Choroid plexus epithelial cell (primary cell): ENCODE measurements at regions not wholly inside any gene's neighbourhood (a gene's known extent, or its start where the extent isn't known, plus 50 kb on each side); places are given as distances from the start of the nearest gene placed in this dataset.
"Not testable (repeated sequence)": the region's sequence is repeated elsewhere in the genome, so short reads cannot be mapped to it uniquely, and the experiment has no call there.

Experiments used
- DNase-seq: peaks from one replicate; pipeline ENCODE4 v3.0.0-alpha.2; 2010; ENCODE audit warnings: low read depth
- H3K4me3 ChIP-seq: 2 replicates; pipeline ENCODE4 v1.5.1; 2011; ENCODE audit warnings: low read depth, mild to moderate bottlenecking, control low read depth, low read length, moderate library complexity
- CTCF ChIP-seq: conservative IDR thresholded peaks from 2 replicates; pipeline ENCODE4 v1.5.1; 2011; ENCODE audit warnings: low read depth, mild to moderate bottlenecking, control low read depth, inconsistent platforms, low read length, moderate library complexity

DNA sequence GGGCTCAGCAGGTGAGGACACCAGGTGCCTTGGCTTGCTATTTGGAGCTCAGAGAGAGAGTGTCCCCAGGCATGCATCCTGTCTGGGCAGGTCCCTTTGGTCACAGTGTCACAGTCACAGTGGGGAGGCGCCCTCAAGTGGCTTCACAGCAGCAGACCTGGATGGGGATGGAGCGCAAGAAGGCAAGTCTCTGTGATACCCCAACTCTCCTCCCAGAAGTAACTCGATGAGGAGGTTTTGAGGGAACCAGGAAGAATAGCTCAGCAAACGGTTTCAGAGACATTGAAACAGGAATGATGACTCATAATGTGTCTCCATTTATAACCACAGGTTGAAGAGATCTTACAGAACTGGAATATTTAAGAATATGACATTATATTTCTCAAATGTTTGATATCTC lies 66.5 kb upstream of the SH3GL3 start:
- peak; percentile 45 for DNase-seq

GRCh38 chr15:83383608-83384139 lies 63.5 kb upstream of the SH3GL3 start:
- not testable (repeated sequence) for H3K4me3 ChIP-seq, DNase-seq

More for the DNA sequence above, 66.5 kb upstream of the SH3GL3 start:
- no peak overlapping the region for H3K4me3 ChIP-seq
- TF ChIP-seq CTCF = peak; percentile 21

GRCh38 chr15:83396101-83396500 lies 51.0 kb upstream of the SH3GL3 start:
- peak; percentile 13 for DNase-seq
- peak; percentile 2 for TF ChIP-seq CTCF
- H3K4me3 ChIP-seq = no peak overlapping the region
